K562 (cell line): ENCODE measurements at regions not wholly inside any gene's neighbourhood (a gene's known extent, or its start where the extent isn't known, plus 50 kb on each side); places are given as distances from the start of the nearest gene placed in this dataset.

Experiments
- CREM ChIP-seq: IDR thresholded peaks from 2 replicates; pipeline ENCODE4 v1.6.1; 2014; ENCODE audit warnings: antibody characterized with exemption, low read depth
- MCM2 ChIP-seq: fragments of 450-650 bp; IDR thresholded peaks from 2 replicates; pipeline ENCODE4 v1.6.1; 2017; ENCODE audit warnings: low read depth, mild to moderate bottlenecking
- MED1 ChIP-seq: sonication (generic); formaldehyde crosslinking; IDR thresholded peaks from 2 replicates; pipeline ENCODE4 v1.8.1; 2023; ENCODE audit warnings: missing genetic modification reagents, borderline replicate concordance
- NCOR1 ChIP-seq: fragments of 450-650 bp; IDR thresholded peaks from 2 replicates; pipeline ENCODE4 v1.6.1; 2016; ENCODE audit warnings: mild to moderate bottlenecking, moderate library complexity
- POLR2AphosphoS5 ChIP-seq: IDR thresholded peaks from 2 replicates; pipeline ENCODE4 v1.6.1; 2011; ENCODE audit warnings: mild to moderate bottlenecking, low read depth, low read length, moderate library complexity; ENCODE audit not compliant: control insufficient read depth, insufficient read depth
- POLR2H ChIP-seq: IDR thresholded peaks from 2 replicates; pipeline ENCODE4 v1.6.1; 2016; ENCODE audit warnings: missing genetic modification characterization, low read depth, mild to moderate bottlenecking, control low read depth, missing compliant biosample characterization, moderate library complexity
- REST ChIP-seq, 2 experiments: fragments of 450-650 bp; formaldehyde crosslinking in 1 of 2; IDR thresholded peaks; 2 replicates each; pipeline versions ENCODE4 v1.4.0 to v1.6.1; 2014 to 2020; ENCODE audit warnings: mild to moderate bottlenecking in 2 of 2, borderline replicate concordance in 1 of 2, low read depth in 1 of 2
- RFX1 ChIP-seq: fragments of 450-650 bp; IDR thresholded peaks from 2 replicates; pipeline ENCODE4 v1.6.1; 2016; ENCODE audit warnings: mild to moderate bottlenecking, moderate library complexity
- SMAD4 ChIP-seq: fragments of 250-450 bp; sonication (Bioruptor Pico); conservative IDR thresholded peaks from 2 replicates; pipeline ENCODE4 v1.8.0; 2021; ENCODE audit warnings: inconsistent platforms, mild to moderate bottlenecking, moderate library complexity
- SOX6 ChIP-seq: fragments of 450-650 bp; IDR thresholded peaks from 2 replicates; pipeline ENCODE4 v1.6.1; 2014; ENCODE audit warnings: mild to moderate bottlenecking
- TAL1 ChIP-seq: fragments of 450-650 bp; IDR thresholded peaks from 2 replicates; pipeline ENCODE4 v1.6.1; 2016; ENCODE audit warnings: mild to moderate bottlenecking
- ZNF551 ChIP-seq: fragments of 250-450 bp; sonication (Bioruptor Pico); IDR thresholded peaks from 2 replicates; pipeline ENCODE4 v1.5.0; 2021; ENCODE audit warnings: mild to moderate bottlenecking, moderate library complexity
- ZNF79 ChIP-seq: fragments of 250-450 bp; sonication (Bioruptor Pico); IDR thresholded peaks from 2 replicates; pipeline ENCODE4 v1.4.0; 2020; ENCODE audit warnings: low read depth, mild to moderate bottlenecking, moderate library complexity
- TF ChIP-seq, protein P1 (sequence below): fragments of 250-450 bp; sonication (Bioruptor Pico); IDR thresholded peaks from 2 replicates; pipeline ENCODE4 v1.8.0; 2021; ENCODE audit warnings: moderate library complexity, mild to moderate bottlenecking, inconsistent platforms

DNA sequence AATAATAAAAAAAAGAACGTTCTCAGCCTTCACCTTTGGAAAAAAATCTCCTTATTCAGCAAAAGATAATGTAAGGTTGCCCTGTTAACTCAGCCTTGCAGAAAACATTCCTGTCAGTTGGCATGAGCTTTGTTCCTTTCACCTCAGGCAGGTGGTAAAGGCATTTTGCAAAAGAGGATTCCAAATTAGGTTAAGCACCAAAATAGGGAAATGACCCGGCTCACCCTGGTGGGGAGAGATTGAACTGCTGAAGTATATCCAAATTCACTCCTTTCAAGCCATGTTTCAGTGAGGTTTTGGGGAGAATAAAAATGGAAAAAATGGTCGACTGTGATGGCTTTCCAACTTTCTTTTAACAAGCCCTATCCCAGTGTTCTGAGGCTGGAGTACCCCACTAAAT lies 1988.8 kb upstream of the PIK3C3 start (continued):
- no peak for TF ChIP-seq REST (IDR thresholded peaks at IDR 0.05; ENCODE audit: borderline replicate concordance)
- no peak for TF ChIP-seq REST (CRISPR knock-in tag; IDR thresholded peaks at IDR 0.05; ENCODE audit: low read depth)
- TF ChIP-seq POLR2H (tag) = no peak
- TF ChIP-seq CREM = no peak
- no peak for TF ChIP-seq SOX6
- no peak for TF ChIP-seq RFX1
- no peak for TF ChIP-seq MED1 (CRISPR knock-in tag)
- TF ChIP-seq ZNF79 = no peak
- no peak for TF ChIP-seq POLR2AphosphoS5
- no peak for TF ChIP-seq TAL1
- no peak for TF ChIP-seq NCOR1
- TF ChIP-seq MCM2 = no peak
- TF ChIP-seq, protein P1, sequence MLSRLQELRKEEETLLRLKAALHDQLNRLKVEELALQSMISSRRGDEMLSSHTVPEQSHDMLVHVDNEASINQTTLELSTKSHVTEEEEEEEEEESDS = no peak
- no peak for TF ChIP-seq ZNF551 (CRISPR knock-in tag)
- TF ChIP-seq SMAD4 (CRISPR knock-in tag) = no peak
- TF ChIP-seq, all 486 proteins: peak for 0
